ENCODE measurements at regions not wholly inside any gene's neighbourhood (a gene's known extent, or its start where the extent isn't known, plus 50 kb on each side); places are given as distances from the start of the nearest gene placed in this dataset. TPM values are rescaled to one million over a fixed set of nuclear protein-coding genes. Genes with fewer than 3 reads are reported as not detected.
"Not testable (repeated sequence)": the region's sequence is repeated elsewhere in the genome, so short reads cannot be mapped to it uniquely, and the experiment has no call there.

DNA sequence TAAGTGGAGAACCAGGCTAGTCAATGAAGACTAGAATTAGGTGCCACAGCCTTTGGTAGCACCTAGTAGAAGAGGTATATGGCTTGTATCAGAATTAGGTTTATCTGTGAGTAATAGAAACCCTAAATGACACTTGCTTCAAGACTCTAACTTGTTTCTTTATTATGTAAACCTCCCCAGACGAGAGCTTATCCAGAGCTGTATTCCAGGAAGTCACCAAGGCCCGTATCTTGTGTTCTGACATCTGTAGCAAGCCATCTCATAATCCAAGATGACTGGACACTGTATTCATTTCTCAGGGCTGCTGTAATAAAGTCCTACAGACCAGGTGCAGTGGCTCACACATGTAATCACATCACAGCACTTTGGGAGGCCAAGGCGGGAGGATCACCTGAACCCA, 56.7 kb upstream of the PPP1R12A start:
- no peak for DNase-seq

DNA sequence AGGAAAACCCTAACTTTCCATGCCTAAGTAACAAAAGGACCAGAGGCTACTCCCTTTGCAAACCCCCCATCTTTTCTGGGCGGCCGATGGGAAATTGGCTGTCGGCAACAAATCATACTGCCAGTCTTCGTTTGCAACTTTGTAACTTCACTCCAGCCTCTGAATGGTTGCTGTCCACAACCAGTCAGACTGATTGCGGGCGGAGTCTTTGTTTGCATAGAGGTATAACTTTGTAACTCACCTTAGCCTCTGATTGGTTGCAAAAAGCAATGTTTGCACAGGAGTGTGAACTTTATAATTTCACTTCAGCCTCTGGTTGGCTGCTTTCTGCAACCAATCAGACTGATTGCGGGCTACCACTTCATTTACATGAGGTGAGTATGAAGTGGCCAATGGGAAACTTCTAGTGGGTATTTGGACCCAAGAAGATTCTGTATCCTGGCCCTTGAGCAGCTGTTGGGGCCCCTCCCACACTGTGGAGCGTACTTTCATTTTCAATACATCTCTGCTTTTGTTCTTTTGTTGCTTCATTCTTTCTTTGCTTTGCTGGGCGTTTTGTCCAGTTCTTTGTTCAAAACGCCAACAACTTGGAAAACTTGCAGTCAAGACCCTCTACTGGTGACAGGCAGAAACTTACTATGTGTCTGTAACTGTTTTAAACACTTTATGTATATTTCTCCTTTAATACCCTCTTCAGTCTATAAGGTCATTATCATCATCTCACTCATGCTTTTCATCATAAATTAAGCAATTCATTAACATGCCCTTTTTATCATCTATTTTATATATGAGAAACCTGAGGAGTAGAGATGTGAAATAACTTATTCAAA, 55.8 kb upstream of the PPP1R12A start:
- DNase-seq: not testable (repeated sequence)

DNA sequence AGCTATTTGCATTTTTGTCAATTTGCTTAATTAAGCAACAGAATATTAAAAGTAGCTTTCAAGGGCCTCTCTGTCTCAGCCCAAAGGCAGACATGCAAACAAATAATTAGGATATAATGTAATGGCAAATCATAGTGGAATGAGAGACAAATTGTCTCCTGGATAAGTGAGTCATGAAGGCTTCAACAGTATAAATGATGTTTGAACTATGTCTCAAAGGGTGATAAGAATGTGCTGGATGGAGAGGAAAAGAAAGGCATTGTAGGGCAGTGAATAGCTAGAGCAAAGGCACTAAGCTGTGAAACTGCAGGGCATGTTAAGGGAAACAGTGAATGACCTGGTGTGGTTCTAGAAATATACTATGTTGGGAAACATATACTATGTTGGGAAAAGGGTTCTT, 53.5 kb upstream of the PPP1R12A start:
- DNase-seq: no peak

DNA sequence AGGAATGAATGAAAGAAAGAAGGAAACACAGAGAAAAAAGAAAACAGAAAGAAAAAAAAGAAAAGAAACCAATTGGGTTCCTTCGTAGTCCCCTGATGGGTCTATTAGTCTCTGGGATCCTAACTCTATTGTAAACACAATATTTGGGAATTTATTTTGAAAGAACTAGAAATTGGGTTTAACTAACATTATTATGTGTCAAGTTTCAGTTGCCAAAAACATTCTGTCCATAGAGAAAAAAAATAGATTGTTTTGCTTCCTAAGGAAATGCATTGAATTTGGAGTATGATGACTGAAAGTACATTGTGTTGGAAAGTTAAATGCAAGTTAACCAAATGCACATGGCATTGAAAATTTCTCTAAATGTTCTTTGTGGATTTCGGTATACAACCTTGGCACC, 52.8 kb upstream of the PPP1R12A start:
- DNase-seq: no peak

Small RNAs in the stretch of these regions (small RNA-seq; reads per million reads assigned to genes)
- gene SNRPGP20 (ENCODE audit: low replicate concordance): not detected

Data from skin of body (tissue), 2 donors.